H9 (cell line): ENCODE measurements at regions not wholly inside any gene's neighbourhood (a gene's known extent, or its start where the extent isn't known, plus 50 kb on each side); places are given as distances from the start of the nearest gene placed in this dataset.

Source experiments
- DNase-seq: peaks from one replicate; pipeline ENCODE4 v3.0.0-alpha.2; 2017
- H2AFZ ChIP-seq: one replicate; pipeline ENCODE4 v1.6.1; 2013; ENCODE audit warnings: mild to moderate bottlenecking, low read length, control low read depth, moderate library complexity
- H2AK5ac ChIP-seq: 2 replicates; pipeline ENCODE4 v1.6.1; 2013; ENCODE audit warnings: low read length, control low read depth, mixed read lengths; ENCODE audit not compliant: insufficient read length
- H2BK120ac ChIP-seq: one replicate; pipeline ENCODE4 v1.6.1; 2013; ENCODE audit warnings: low read depth, mild to moderate bottlenecking, low read length, control low read depth, inconsistent platforms; ENCODE audit not compliant: poor library complexity, severe bottlenecking
- H2BK12ac ChIP-seq: 2 replicates; pipeline ENCODE4 v1.6.1; 2013; ENCODE audit warnings: low read length, control low read depth, mixed read lengths, low read depth; ENCODE audit not compliant: insufficient read length
- H2BK15ac ChIP-seq: 2 replicates; pipeline ENCODE4 v1.6.1; 2013; ENCODE audit warnings: low read depth, low read length, control low read depth
- H2BK20ac ChIP-seq: one replicate; pipeline ENCODE4 v1.6.1; 2013; ENCODE audit warnings: low read depth, mild to moderate bottlenecking, low read length, control low read depth, inconsistent platforms; ENCODE audit not compliant: poor library complexity, severe bottlenecking
- H2BK5ac ChIP-seq: 2 replicates; pipeline ENCODE4 v1.6.1; 2013; ENCODE audit warnings: low read length, control low read depth, mixed read lengths; ENCODE audit not compliant: insufficient read length
- H3K14ac ChIP-seq: 2 replicates; pipeline ENCODE4 v1.6.1; 2013; ENCODE audit warnings: low read length, control low read depth; ENCODE audit not compliant: insufficient read depth
- H3K18ac ChIP-seq: 2 replicates; pipeline ENCODE4 v1.6.1; 2013; ENCODE audit warnings: low read depth, mild to moderate bottlenecking, mixed read lengths, low read length, control low read depth; ENCODE audit not compliant: insufficient read length
- H3K23ac ChIP-seq: 2 replicates; pipeline ENCODE4 v1.6.1; 2013; ENCODE audit warnings: low read length, control low read depth, mixed read lengths, low read depth; ENCODE audit not compliant: insufficient read length
- H3K23me2 ChIP-seq: 2 replicates; pipeline ENCODE4 v1.6.1; 2013; ENCODE audit warnings: low read depth, mild to moderate bottlenecking, mixed read lengths, low read length, control low read depth; ENCODE audit not compliant: insufficient read length, poor library complexity, severe bottlenecking
- H3K27ac ChIP-seq: 2 replicates; pipeline ENCODE4 v1.5.1; 2013; ENCODE audit warnings: low read length, control low read depth, mixed read lengths, low read depth; ENCODE audit not compliant: insufficient read length
- H3K27me3 ChIP-seq: 2 replicates; pipeline ENCODE4 v1.6.1; 2013; ENCODE audit warnings: low read length, control low read depth, inconsistent platforms; ENCODE audit not compliant: insufficient read depth
- H3K4ac ChIP-seq: 2 replicates; pipeline ENCODE4 v1.6.1; 2013; ENCODE audit warnings: low read depth, mild to moderate bottlenecking, control low read depth, inconsistent platforms, low read length, moderate library complexity
- H3K4me1 ChIP-seq: 2 replicates; pipeline ENCODE4 v1.6.1; 2013; ENCODE audit warnings: low read length, control low read depth, inconsistent platforms; ENCODE audit not compliant: insufficient read depth
- H3K4me2 ChIP-seq: 2 replicates; pipeline ENCODE4 v1.6.1; 2013; ENCODE audit warnings: low read length, control low read depth, mixed read lengths; ENCODE audit not compliant: insufficient read length, insufficient read depth
- H3K56ac ChIP-seq: 2 replicates; pipeline ENCODE4 v1.6.1; 2013; ENCODE audit warnings: low read depth, mild to moderate bottlenecking, mixed read lengths, low read length, control low read depth; ENCODE audit not compliant: insufficient read length
- H3K79me1 ChIP-seq: 2 replicates; pipeline ENCODE4 v1.6.1; 2013; ENCODE audit warnings: low read depth, mild to moderate bottlenecking, moderate library complexity, low read length, control low read depth, inconsistent platforms; ENCODE audit not compliant: insufficient read depth, poor library complexity, severe bottlenecking
- H3K79me2 ChIP-seq: 2 replicates; pipeline ENCODE4 v1.6.1; 2013; ENCODE audit warnings: low read length, control low read depth, inconsistent platforms; ENCODE audit not compliant: insufficient read depth
- H3K9ac ChIP-seq: 2 replicates; pipeline ENCODE4 v1.6.1; 2013; ENCODE audit warnings: low read length, control low read depth, mixed read lengths; ENCODE audit not compliant: insufficient read length; ENCODE audit errors: extremely low read depth
- H3K9me3 ChIP-seq: one replicate; pipeline ENCODE4 v1.6.1; 2013; ENCODE audit warnings: low read depth, low read length, inconsistent platforms; ENCODE audit not compliant: control insufficient read depth
- H3T11ph ChIP-seq: one replicate; pipeline ENCODE4 v1.6.1; 2013; ENCODE audit warnings: mild to moderate bottlenecking, low read length, control low read depth, inconsistent platforms
- H4K20me1 ChIP-seq: one replicate; pipeline ENCODE4 v1.6.1; 2013; ENCODE audit not compliant: control insufficient read depth, insufficient read length, insufficient read depth
- H4K5ac ChIP-seq: 2 replicates; pipeline ENCODE4 v1.6.1; 2013; ENCODE audit warnings: low read depth, mild to moderate bottlenecking, mixed read lengths, low read length, control low read depth; ENCODE audit not compliant: insufficient read length
- H4K8ac ChIP-seq: replicated peaks from 2 replicates; pipeline ENCODE4 v1.6.1; 2013; ENCODE audit warnings: low read length, control low read depth, mixed read lengths, low read depth; ENCODE audit not compliant: insufficient read length
- H4K91ac ChIP-seq: 2 replicates; pipeline ENCODE4 v1.6.1; 2013; ENCODE audit warnings: low read depth, mild to moderate bottlenecking, moderate library complexity, mixed read lengths, low read length, control low read depth; ENCODE audit not compliant: insufficient read length
- H3K27ac Mint-ChIP-seq, 3 experiments: 2 replicates in 2 of 3; 3 replicates in 1 of 3; pipeline ENCODE4 v1.8.0; 2020 to 2021; ENCODE audit warnings: mixed read lengths in 3 of 3, mild to moderate bottlenecking in 1 of 3, moderate library complexity in 1 of 3
- H3K27me3 Mint-ChIP-seq: 2 replicates; pipeline ENCODE4 v1.8.0; 2021; ENCODE audit warnings: low read depth, mild to moderate bottlenecking, moderate library complexity, mixed read lengths
- H3K36me3 Mint-ChIP-seq, 3 experiments: 2 replicates in 2 of 3; 3 replicates in 1 of 3; pipeline ENCODE4 v1.8.0; 2020 to 2021; ENCODE audit warnings: low read depth in 3 of 3, mixed read lengths in 3 of 3; ENCODE audit not compliant: insufficient read depth in 1 of 3
- H3K4me1 Mint-ChIP-seq, 2 experiments: 2 replicates each; pipeline ENCODE4 v1.8.0; 2020; ENCODE audit warnings: mixed read lengths in 2 of 2
- H3K4me3 Mint-ChIP-seq, 2 experiments: 2 replicates in 1 of 2; 3 replicates in 1 of 2; pipeline ENCODE4 v1.8.0; 2020 to 2021; ENCODE audit warnings: mild to moderate bottlenecking in 2 of 2, mixed read lengths in 2 of 2, moderate library complexity in 1 of 2
- H3K9me3 Mint-ChIP-seq, 2 experiments: 2 replicates in 1 of 2; 3 replicates in 1 of 2; pipeline ENCODE4 v1.8.0; 2020; ENCODE audit warnings: mild to moderate bottlenecking in 2 of 2, mixed read lengths in 2 of 2, moderate library complexity in 1 of 2
- CTCF ChIP-seq: fragments of 200-600 bp; sonication (generic); conservative IDR thresholded peaks from 3 replicates; pipeline ENCODE4 v1.8.0; 2021; ENCODE audit warnings: antibody characterized with exemption, mild to moderate bottlenecking
- WGBS: extraction: QIAGEN DNeasy Blood & Tissue Kit; methylation state at CpG from one replicate; pipeline ENCODE4 v1.1.7; 2013; ENCODE audit warnings: missing lambda C conversion rate, low lambda C conversion rate, mixed read lengths; ENCODE audit not compliant: insufficient read length; ENCODE audit errors: extremely low coverage; 5-methylcytosine and 5-hydroxymethylcytosine counted together

GRCh38 chr2:12440731-12441130 is 276.0 kb upstream of the TRIB2 start:
- H3K23me2 ChIP-seq = no peaks in the 10 kb centered on the region
- H3K9me3 Mint-ChIP-seq = peaks cover 8 to 16% of the 10 kb centered on the region in 2 experiments; a peak in 4 of 5 replicates
- peaks cover 8 to 17% (median 11%) of the 10 kb centered on the region in 3 experiments; a peak in 5 of 7 replicates for H3K36me3 Mint-ChIP-seq
- H3K4me1 ChIP-seq = no peaks in the 10 kb centered on the region
- H3K18ac ChIP-seq = no peak overlapping the region
- no peak overlapping the region for H2BK12ac ChIP-seq
- H3K27ac ChIP-seq = no peak overlapping the region
- peaks cover 10 to 29% of the 10 kb centered on the region in 2 experiments for H3K4me1 Mint-ChIP-seq
- no peak for TF ChIP-seq CTCF
- H3K4me3 Mint-ChIP-seq = no peak overlapping the region
- H3K14ac ChIP-seq = no peak overlapping the region
- no peak overlapping the region for H3K27ac Mint-ChIP-seq
- no peak overlapping the region for H2BK120ac ChIP-seq
- no peak overlapping the region for H4K8ac ChIP-seq
- H4K20me1 ChIP-seq = no peaks in the 10 kb centered on the region
- H3K23ac ChIP-seq = no peak overlapping the region
- no peaks in the 10 kb centered on the region; the same call in 1 of the 2 replicates for H3K27me3 ChIP-seq
- no peak overlapping the region for H3K9ac ChIP-seq
- H3T11ph ChIP-seq = no peak overlapping the region
- whole genome bisulfite sequencing = no CpG with 5 or more reads among the region's 4 CpGs
- H3K4me2 ChIP-seq = no peak overlapping the region
- no peak for DNase-seq
- H3K4ac ChIP-seq = no peak overlapping the region
- H3K79me1 ChIP-seq = no peaks in the 10 kb centered on the region
- H2BK15ac ChIP-seq = no peak overlapping the region
- H2AFZ ChIP-seq = no peak overlapping the region
- H4K91ac ChIP-seq = no peak overlapping the region
- H2BK20ac ChIP-seq = no peak overlapping the region
- H3K79me2 ChIP-seq = no peaks in the 10 kb centered on the region
- H3K56ac ChIP-seq = no peak overlapping the region
- H3K27me3 Mint-ChIP-seq = no peaks in the 10 kb centered on the region
- no peak overlapping the region for H4K5ac ChIP-seq
- H2AK5ac ChIP-seq = no peak overlapping the region
- H3K9me3 ChIP-seq = no peaks in the 10 kb centered on the region
- H2BK5ac ChIP-seq = no peak overlapping the region
